ENCODE measurements at regions not wholly inside any gene's neighbourhood (a gene's known extent, or its start where the extent isn't known, plus 50 kb on each side); places are given as distances from the start of the nearest gene placed in this dataset.

DNA sequence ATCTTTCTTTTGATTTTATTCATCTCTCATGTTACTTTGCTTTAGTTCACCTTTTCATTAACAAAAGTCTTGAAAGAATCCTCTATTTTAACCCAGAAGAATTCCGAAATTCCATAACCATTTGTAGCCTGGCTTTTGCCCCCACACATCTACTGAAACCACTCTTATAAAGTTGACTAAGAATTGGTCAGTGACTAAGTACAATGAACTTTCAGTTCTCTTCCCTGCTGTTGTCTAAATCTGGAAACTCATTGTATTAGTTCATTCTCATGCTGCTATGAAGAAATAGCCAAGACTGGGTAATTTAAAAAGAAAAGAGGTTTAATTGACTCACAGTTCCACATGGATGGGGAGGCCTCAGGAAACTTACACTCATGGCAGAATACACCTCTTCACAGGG is 49.9 kb upstream of the PNPT1 start:
- no peak for TF ChIP-seq ELK1 (IDR thresholded peaks at IDR 0.05; ENCODE audit: low read depth, low read length)
- no peak for TF ChIP-seq E2F8 (IDR thresholded peaks at IDR 0.05; ENCODE audit: low read depth, partially characterized antibody)
- TF ChIP-seq SKIL (IDR thresholded peaks at IDR 0.05; ENCODE audit: low read depth, poor library complexity, severe bottlenecking) = no peak
- TF ChIP-seq ZBED1 (IDR thresholded peaks at IDR 0.05; ENCODE audit: borderline replicate concordance) = no peak
- no peak for TF ChIP-seq GABPA (IDR thresholded peaks at IDR 0.05; ENCODE audit: low read depth)
- TF ChIP-seq EED (IDR thresholded peaks at IDR 0.05; ENCODE audit: low read depth) = no peak
- no peak for TF ChIP-seq NR2C1 (IDR thresholded peaks at IDR 0.05)
- no peak for TF ChIP-seq CHD1 (IDR thresholded peaks at IDR 0.05; ENCODE audit: low read depth, low read length)
- TF ChIP-seq CEBPZ (IDR thresholded peaks at IDR 0.05; ENCODE audit: low read depth, low read length) = no peak
- no peak for TF ChIP-seq BCL11A (IDR thresholded peaks at IDR 0.05; ENCODE audit: low read depth, low read length)
- no peaks in the 10 kb centered on the region for H3K9me3 ChIP-seq (replicated peaks; ENCODE audit: control insufficient read depth, insufficient read depth, low read length)
- ATAC-seq (peak; percentile 31; the same call in 1 of the 3 replicates), FAIRE-seq (no peak), DNase-seq (ENCODE audit: low read depth, low spot score) (no peak)
- H3K27me3 ChIP-seq (replicated peaks in 1 of 2; ENCODE audit: control insufficient read depth in 2 of 2, insufficient read depth in 2 of 2, low read length in 1 of 2) = no peaks in the 10 kb centered on the region
- ChIA-PET POLR2A (no interaction called here), SMC1A (ENCODE audit: uncharacterized antibody, unreplicated experiment) (no interaction called here), RAD21 (ENCODE audit: unreplicated experiment) (no interaction called here), CTCF (interaction anchor here (0.5 kb wide), 1 partner anchor 68 kb away, joined by 3 read pairs; no protein-coding TSS in a partner anchor)
- H4K20me1 ChIP-seq (ENCODE audit: control insufficient read depth, insufficient read depth) = no peaks in the 10 kb centered on the region
- H3K36me3 ChIP-seq (ENCODE audit: control insufficient read depth in 2 of 2, insufficient read depth in 2 of 2, low read length in 1 of 2) = no peaks in the 10 kb centered on the region
- no peak overlapping the region for H3K9ac ChIP-seq (ENCODE audit: control insufficient read depth, insufficient read depth, low read length)
- 0% methylated on average over 1 of the region's 1 CpG for WGBS (ENCODE audit: insufficient coverage, insufficient replicate concordance, low lambda C conversion rate, missing lambda C conversion rate)
- no peak overlapping the region for H3K4me3 ChIP-seq
- H2AFZ ChIP-seq (ENCODE audit: control insufficient read depth, low read depth, low read length) = no peak overlapping the region
- intact Hi-C loops (cut with micrococcal nuclease; ENCODE audit: unreplicated experiment) = no loop called here
- H3K4me1 ChIP-seq (ENCODE audit: control insufficient read depth, insufficient read depth, low read length) = no peaks in the 10 kb centered on the region
- in situ Hi-C loops (cut with MboI) = no loop called here
- no peak overlapping the region for H3K4me2 ChIP-seq (ENCODE audit: control insufficient read depth, insufficient read depth)
- no TSS peak for BruUV-seq (replicated peaks)
- no peak overlapping the region for H3K27ac ChIP-seq (ENCODE audit: control insufficient read depth, insufficient read depth)
- H3K79me2 ChIP-seq (ENCODE audit: control insufficient read depth, insufficient read depth, low read length) = no peaks in the 10 kb centered on the region
